ENCODE measurements at regions not wholly inside any gene's neighbourhood (a gene's known extent, or its start where the extent isn't known, plus 50 kb on each side); places are given as distances from the start of the nearest gene placed in this dataset.

DNA sequence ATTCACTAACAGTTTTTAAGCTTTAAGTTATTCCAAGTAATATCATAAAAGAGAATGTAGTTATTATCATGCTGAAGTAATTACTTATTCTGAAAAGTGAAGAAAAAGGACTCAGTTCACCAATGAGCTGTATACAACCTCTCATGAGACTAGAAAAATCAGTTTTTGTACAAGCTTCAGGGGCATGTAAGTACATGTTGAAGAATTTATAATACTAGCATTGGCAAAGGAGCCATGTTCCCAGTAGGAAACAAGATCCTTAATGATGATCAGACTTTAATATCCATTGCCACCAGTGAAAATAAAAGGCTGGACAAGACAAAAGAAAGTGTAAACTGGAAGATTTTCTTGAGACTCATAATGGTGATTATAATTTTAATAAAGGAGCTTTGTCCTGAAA is 532.8 kb downstream of the PLOD2 start:
- TF ChIP-seq, protein P1, sequence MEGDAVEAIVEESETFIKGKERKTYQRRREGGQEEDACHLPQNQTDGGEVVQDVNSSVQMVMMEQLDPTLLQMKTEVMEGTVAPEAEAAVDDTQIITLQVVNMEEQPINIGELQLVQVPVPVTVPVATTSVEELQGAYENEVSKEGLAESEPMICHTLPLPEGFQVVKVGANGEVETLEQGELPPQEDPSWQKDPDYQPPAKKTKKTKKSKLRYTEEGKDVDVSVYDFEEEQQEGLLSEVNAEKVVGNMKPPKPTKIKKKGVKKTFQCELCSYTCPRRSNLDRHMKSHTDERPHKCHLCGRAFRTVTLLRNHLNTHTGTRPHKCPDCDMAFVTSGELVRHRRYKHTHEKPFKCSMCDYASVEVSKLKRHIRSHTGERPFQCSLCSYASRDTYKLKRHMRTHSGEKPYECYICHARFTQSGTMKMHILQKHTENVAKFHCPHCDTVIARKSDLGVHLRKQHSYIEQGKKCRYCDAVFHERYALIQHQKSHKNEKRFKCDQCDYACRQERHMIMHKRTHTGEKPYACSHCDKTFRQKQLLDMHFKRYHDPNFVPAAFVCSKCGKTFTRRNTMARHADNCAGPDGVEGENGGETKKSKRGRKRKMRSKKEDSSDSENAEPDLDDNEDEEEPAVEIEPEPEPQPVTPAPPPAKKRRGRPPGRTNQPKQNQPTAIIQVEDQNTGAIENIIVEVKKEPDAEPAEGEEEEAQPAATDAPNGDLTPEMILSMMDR (IDR thresholded peaks at IDR 0.05), result no peak
- no peak for TF ChIP-seq POLR2A (IDR thresholded peaks at IDR 0.05)
